ENCODE measurements at regions not wholly inside any gene's neighbourhood (a gene's known extent, or its start where the extent isn't known, plus 50 kb on each side); places are given as distances from the start of the nearest gene placed in this dataset.
"Not testable (repeated sequence)": the region's sequence is repeated elsewhere in the genome, so short reads cannot be mapped to it uniquely, and the experiment has no call there.

GRCh38 chr6:15758631-15759215, 95.9 kb upstream of the DTNBP1 start:
- DNase-seq, result no peak

DNA sequence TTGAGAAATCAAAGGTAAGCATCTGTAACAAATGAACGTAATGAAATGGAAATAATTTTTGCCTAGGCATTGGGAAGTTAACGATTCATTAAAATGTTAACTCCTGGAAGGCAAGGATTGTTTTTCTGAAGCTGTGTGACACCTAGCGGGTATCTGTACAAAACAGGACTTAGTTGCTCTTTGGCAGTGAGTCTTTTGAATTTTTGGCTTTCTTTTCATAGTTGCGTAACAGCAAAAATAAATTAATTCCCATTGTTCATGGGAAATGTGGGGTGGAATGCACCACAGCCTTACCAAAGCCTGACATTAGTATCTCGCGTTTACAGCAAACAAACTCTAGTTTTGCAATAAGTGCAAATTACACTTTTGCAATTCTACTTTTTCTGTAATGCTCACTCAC, 92.7 kb upstream of the DTNBP1 start:
- DNase-seq, result no peak

DNA sequence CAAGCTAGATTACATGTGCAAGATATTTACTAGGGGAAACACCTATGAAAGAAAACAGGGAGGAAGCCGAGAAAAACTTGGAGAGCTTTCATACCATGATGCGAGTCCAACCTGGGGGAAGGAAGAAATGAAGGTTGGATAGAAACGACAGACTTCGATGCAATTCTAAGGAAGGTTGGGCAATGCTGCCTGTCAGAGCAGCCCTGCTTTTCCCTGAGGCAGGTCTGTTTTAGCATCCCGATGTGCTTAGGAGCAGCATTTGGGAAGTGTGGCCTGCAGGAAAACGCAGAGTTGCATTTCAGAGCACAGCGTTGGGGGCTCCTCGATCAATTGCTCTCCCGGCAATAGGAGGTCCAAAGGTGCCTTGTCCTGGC, 91.9 kb upstream of the DTNBP1 start:
- DNase-seq, result no peak

- peak in 1 of 2 experiments; percentile 31 for DNase-seq
Observed at GRCh38 chr6:15754035-15754705, 91.3 kb upstream of the DTNBP1 start.

GRCh38 chr6:15752820-15753219, 90.0 kb upstream of the DTNBP1 start:
- DNase-seq, result peak in 1 of 2 experiments; percentile 8

DNA sequence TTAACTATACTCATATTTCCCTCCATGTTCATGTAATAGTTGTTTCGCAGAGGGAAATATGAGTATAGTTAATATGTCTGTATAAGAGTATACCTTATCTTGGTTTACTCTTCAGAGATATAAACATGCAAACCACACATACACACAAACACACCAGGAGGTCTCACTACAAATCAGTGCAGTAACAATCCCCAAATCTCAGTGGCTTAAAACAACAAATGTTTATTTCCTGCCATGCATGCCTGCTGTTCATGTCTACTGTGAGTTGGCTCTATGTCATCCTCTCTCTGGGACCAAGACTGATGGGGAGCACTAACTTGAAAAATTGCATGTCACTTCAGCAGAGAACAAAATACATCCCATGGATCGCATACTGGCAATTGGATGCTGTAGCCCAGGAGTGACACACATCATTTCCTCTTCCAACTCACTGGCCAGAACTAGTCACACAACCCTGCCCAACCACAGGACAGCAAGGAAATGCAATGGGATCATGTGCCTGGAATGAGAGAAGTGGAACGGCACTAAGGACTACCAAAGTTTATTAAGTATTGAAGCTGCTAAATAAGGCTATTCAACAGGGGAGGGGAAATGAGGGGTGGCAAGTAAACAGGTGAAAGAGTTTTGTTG, 89.0 kb upstream of the DTNBP1 start:
- DNase-seq, result no peak

- no peak for DNase-seq
Observed at GRCh38 chr6:15748341-15748740, 85.5 kb upstream of the DTNBP1 start.

GRCh38 chr6:15747354-15747883, 84.6 kb upstream of the DTNBP1 start:
- no peak for DNase-seq

DNA sequence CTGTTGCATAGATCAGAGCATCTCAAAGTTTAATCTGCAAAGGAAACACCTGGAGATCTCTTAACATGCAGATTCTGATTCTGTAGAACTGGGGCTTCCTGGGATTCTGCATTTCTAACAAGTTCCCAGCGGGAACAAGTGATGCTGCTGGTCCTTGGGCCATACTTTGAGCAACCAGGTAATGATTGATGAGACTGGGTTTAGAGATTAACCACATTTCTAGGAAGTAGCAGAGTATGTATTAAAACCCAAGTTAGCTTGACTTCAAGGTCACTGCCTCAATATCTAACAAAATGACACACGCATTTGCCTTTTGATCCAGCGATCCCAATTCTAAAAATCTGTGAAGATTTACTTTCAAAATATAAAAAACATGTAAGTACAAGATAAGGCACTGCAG, 83.0 kb upstream of the DTNBP1 start:
- no peak for DNase-seq

- DNase-seq, result no peak
Observed at GRCh38 chr6:15744818-15745402, 82.1 kb upstream of the DTNBP1 start.

DNA sequence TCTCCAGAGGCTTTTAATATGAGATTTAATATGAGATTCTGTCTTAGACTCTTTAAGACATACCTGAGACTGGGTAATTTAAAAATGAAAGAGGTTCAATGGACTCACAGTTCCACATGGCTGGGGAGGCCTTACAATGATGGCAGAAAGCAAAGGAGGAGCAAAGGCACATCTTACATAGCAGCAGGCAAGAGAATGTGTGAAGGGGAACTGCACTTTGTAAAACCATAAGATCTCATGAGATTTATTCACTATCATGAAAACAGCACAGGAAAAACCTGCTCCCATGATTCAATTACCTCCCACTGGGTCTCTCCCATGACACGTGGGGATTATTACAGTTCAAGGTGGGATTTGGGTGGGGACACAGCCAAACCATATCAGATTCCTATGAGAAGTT, 79.2 kb upstream of the DTNBP1 start:
- not testable (repeated sequence) for DNase-seq

- no peak for DNase-seq
Observed at GRCh38 chr6:15741405-15741804, 78.6 kb upstream of the DTNBP1 start.

- no peak for DNase-seq
Observed at GRCh38 chr6:15739867-15740266, 77.0 kb upstream of the DTNBP1 start.

- no peak for DNase-seq
Observed at GRCh38 chr6:15739353-15739752, 76.5 kb upstream of the DTNBP1 start.

DNA sequence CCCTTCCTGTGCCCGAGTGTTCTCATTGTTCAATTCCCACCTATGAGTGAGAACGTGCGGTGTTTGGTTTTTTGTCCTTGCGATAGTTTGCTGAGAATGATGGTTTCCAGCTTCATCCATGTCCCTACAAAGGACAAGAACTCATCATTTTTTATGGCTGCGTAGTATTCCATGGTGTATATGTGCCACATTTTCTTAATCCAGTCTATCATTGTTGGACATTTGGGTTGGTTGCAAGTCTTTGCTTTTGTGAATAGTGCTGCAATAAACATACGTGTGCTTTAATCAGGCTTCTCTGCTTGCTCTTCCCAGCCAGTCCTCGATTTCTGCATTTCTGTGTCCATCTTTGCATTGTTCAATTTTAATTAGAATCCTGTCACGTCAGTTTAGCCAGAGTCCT, 75.4 kb upstream of the DTNBP1 start:
- not testable (repeated sequence) for DNase-seq

- DNase-seq, result no peak
Observed at GRCh38 chr6:15736297-15736696, 73.5 kb upstream of the DTNBP1 start.

DNA sequence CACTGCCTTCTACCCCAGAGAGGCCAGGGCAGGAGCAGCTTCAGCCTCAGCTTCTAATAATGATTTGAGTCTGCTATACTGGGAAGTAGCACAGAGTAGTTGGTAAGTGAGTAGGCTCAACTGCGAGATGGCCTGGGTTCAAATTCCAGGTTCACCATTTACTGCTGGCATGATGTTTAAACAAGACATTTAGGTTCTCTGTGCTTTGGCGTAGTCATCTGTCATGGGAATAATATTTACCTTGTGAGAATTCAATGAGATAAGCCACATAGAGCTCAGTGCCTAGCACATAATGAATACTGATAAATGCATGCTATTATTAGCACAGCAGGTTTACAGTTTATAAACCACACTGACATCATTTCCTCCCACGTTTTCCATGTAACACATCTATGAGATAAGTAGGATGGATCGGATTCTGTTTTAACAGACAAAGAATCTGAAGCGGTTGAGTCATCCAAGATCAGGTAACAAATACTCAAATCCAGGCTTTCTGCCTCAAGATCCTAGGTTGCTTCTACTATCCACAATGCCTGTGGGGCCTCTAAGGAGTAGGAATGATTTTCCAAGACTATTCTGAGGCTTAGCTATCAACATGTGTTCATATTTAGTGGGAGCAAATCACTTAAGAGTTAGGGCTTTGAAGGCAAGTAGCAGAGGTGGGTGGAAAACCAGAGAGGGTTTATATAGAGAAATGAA, 72.9 kb upstream of the DTNBP1 start:
- DNase-seq, result no peak

DNA sequence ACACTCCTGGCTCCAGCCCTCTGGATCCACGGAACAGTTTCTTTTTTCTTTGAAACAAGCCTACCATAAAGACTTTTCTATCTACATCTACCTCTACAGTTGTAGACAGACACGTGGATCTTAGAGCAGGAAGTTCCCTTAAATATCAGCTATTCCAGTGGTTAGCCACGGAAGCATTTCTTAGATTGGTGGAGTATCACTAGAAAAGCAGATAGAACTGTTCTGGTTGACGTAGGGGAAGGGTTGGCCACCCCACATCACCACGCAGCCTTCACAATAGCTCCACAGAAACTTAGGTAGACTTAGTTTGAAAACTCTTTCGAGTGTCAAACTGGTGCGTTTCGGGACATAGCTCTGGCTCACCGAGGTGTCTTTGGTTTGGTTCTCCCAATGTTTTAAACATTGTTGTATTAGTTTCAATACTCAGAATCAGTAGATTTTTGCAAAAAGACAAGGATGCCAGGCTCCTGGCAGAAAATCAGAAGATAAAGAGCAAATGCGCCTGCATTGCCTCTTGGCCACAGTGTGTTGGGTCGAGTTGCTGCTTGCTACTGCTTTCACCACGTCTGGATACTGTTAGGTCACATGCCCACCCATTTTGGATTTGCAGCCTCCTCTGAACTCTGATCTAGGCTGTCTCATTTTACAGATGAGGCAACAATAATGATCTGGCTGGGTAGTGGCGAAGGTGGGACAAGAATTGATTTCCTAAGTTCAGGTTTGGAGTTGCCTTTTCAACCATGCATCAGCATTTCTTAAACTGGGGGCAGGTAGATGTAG, 71.5 kb upstream of the DTNBP1 start:
- no peak for DNase-seq

- no peak for DNase-seq
Observed at GRCh38 chr6:15730922-15731321, 68.1 kb upstream of the DTNBP1 start.

DNA sequence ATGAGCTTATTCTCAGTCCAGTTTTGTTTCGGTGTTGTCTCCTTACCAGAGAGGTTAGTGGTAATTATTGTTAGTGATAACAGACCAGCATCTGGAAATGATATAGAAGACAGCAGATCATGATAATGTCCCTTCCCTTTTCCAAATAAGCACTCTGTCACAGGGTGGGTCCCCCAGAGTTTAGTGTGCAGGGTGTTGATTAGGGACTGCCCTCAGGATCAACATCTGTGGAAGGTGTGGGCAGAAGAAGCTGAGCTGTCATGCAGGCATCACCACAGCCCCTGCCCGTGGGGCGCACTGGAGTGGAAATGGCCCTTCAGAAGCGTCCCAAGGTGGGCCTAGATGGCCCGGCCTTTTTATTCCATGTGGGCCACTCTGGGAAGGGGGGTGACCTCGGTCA, 67.6 kb upstream of the DTNBP1 start:
- DNase-seq, result no peak

DNA sequence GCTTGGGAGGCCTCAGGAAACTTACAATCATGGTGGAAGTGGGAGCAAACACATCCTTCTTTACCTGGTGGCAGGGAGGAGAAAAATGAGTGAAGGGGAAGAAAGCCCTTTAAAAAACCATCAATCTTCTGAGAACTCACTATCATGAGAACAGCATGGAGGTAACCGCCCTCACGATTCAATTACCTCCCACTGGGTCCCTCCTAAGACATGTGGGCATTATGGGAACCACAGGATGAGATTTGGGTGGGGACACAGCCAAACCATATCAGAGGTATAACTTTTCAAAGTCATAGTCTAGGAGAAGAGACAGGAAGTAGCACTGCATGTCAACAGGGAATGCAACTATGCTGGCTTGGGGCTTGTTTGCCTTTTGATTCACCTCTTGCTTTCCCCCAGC, 59.9 kb upstream of the DTNBP1 start:
- no peak for DNase-seq

GRCh38 chr6:15716889-15717288, 54.1 kb upstream of the DTNBP1 start:
- DNase-seq, result no peak

DNA sequence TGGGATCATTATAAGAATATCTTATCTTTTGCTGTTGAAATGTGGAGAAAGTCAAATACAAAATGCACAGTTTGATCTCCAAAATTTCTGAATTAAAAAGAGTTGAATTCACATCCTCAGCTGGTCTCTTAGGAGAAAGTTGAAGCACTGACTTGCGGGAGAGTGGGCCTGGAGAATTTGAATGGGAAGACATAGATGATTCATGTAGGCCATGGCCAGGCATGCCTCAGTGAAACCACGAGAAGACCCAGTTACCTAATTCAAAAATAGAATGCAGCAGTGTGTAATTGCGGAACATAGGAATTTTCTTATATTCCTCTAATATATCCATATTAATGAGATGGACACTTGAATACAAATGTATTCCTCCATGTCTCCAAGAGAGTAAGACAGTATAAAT, 53.0 kb upstream of the DTNBP1 start:
- no peak for DNase-seq
